ENCODE measurements at regions not wholly inside any gene's neighbourhood (a gene's known extent, or its start where the extent isn't known, plus 50 kb on each side); places are given as distances from the start of the nearest gene placed in this dataset.
"Not testable (repeated sequence)": the region's sequence is repeated elsewhere in the genome, so short reads cannot be mapped to it uniquely, and the experiment has no call there.

DNA sequence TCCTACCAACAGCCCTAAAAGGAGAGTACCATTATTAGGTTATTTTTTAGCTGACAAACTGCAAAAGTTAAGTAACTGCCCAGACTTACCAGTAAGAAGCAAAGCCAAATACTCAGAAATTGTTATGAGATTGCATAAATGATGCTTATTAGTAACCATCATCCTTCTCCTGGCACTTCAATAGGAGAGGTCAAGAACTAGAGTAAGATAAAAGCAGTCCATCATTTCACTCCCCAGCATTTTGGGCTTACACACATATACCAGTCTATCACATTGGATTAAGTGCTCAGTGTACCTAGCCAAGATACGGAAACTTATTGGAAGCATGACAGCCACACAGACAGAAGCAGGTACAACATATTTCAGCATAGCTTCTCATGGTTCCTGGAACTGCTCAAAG, 142.8 kb upstream of the EGR2 start:
- in situ Hi-C loops (cut with MboI; ENCODE audit: low pct_unique_long_range_greater_than_20kb, low sequenced_read_pairs, unreplicated experiment) = no loop called here
- DNase-seq (ENCODE audit: low spot score) = no peak
- TF ChIP-seq, protein P1, sequence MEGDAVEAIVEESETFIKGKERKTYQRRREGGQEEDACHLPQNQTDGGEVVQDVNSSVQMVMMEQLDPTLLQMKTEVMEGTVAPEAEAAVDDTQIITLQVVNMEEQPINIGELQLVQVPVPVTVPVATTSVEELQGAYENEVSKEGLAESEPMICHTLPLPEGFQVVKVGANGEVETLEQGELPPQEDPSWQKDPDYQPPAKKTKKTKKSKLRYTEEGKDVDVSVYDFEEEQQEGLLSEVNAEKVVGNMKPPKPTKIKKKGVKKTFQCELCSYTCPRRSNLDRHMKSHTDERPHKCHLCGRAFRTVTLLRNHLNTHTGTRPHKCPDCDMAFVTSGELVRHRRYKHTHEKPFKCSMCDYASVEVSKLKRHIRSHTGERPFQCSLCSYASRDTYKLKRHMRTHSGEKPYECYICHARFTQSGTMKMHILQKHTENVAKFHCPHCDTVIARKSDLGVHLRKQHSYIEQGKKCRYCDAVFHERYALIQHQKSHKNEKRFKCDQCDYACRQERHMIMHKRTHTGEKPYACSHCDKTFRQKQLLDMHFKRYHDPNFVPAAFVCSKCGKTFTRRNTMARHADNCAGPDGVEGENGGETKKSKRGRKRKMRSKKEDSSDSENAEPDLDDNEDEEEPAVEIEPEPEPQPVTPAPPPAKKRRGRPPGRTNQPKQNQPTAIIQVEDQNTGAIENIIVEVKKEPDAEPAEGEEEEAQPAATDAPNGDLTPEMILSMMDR (IDR thresholded peaks at IDR 0.05; ENCODE audit: extremely low read depth, insufficient read depth, missing control alignments) = no peak

GRCh38 chr10:62946278-62946677, 130.1 kb upstream of the EGR2 start:
- in situ Hi-C loops (cut with MboI; ENCODE audit: low pct_unique_long_range_greater_than_20kb, low sequenced_read_pairs, unreplicated experiment) = no loop called here
- no peak for DNase-seq (ENCODE audit: low spot score)
- TF ChIP-seq, protein P1 (IDR thresholded peaks at IDR 0.05; ENCODE audit: extremely low read depth, insufficient read depth, missing control alignments) = no peak

DNA sequence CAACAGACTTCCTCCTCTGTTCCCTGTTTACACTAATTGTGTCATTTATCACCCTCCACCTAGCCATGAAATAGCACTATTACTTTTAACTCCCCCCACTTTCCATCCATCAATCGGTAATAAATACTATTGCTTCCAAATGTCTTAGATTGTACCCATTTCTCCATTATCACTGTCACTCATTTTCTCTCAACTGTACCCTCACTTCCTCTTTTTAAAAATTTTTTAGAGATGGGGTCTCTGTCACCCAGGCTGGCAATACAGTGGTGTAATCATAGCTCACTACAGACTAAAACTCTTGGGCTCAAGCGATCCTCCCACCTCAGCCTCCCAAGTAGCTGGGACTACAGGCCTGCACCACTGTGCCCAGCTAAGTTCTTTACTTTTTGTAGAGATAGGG, 123.5 kb upstream of the EGR2 start:
- no peak for DNase-seq (ENCODE audit: low spot score)
- in situ Hi-C loops (cut with MboI; ENCODE audit: low pct_unique_long_range_greater_than_20kb, low sequenced_read_pairs, unreplicated experiment) = no loop called here
- TF ChIP-seq, protein P1 (IDR thresholded peaks at IDR 0.05; ENCODE audit: extremely low read depth, insufficient read depth, missing control alignments) = no peak

GRCh38 chr10:62938672-62939071, 122.5 kb upstream of the EGR2 start:
- DNase-seq (ENCODE audit: low spot score) = no peak
- in situ Hi-C loops (cut with MboI; ENCODE audit: low pct_unique_long_range_greater_than_20kb, low sequenced_read_pairs, unreplicated experiment) = no loop called here
- TF ChIP-seq, protein P1 (IDR thresholded peaks at IDR 0.05; ENCODE audit: extremely low read depth, insufficient read depth, missing control alignments) = no peak

GRCh38 chr10:62937674-62938073, 121.5 kb upstream of the EGR2 start:
- in situ Hi-C loops (cut with MboI; ENCODE audit: low pct_unique_long_range_greater_than_20kb, low sequenced_read_pairs, unreplicated experiment) = no loop called here
- no peak for DNase-seq (ENCODE audit: low spot score)
- TF ChIP-seq, protein P1 (IDR thresholded peaks at IDR 0.05; ENCODE audit: extremely low read depth, insufficient read depth, missing control alignments) = no peak

DNA sequence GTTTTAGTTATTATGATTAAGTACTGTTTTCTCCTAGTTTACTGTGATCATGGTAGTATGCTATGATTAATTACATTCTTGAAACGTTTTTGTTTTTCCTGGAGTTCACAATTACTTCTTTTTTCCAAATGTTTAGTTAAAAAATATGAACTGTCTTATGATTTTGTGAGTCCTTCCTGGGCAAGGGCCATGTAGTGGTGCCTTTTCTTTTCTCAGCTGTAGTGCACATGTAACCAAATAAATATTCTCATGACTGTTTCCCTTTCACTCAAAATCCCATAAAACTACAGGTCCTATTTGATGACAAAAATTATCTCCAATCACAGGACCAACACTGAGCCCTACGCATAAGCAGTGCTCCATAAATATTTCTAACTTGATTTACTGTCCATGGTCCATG, 118.9 kb upstream of the EGR2 start:
- in situ Hi-C loops (cut with MboI; ENCODE audit: low pct_unique_long_range_greater_than_20kb, low sequenced_read_pairs, unreplicated experiment) = no loop called here
- TF ChIP-seq, protein P1 (IDR thresholded peaks at IDR 0.05; ENCODE audit: extremely low read depth, insufficient read depth, missing control alignments) = no peak
- no peak for DNase-seq (ENCODE audit: low spot score)

- TF ChIP-seq, protein P1 (IDR thresholded peaks at IDR 0.05; ENCODE audit: extremely low read depth, insufficient read depth, missing control alignments) = no peak
- in situ Hi-C loops (cut with MboI; ENCODE audit: low pct_unique_long_range_greater_than_20kb, low sequenced_read_pairs, unreplicated experiment) = no loop called here
- no peak for DNase-seq (ENCODE audit: low spot score)
Measured at GRCh38 chr10:62934258-62934657, 118.1 kb upstream of the EGR2 start.

GRCh38 chr10:62928763-62929162, 112.6 kb upstream of the EGR2 start:
- in situ Hi-C loops (cut with MboI; ENCODE audit: low pct_unique_long_range_greater_than_20kb, low sequenced_read_pairs, unreplicated experiment); DNase-seq (ENCODE audit: low spot score): not testable (repeated sequence)
